HuH-7 (cell line): ENCODE measurements at regions not wholly inside any gene's neighbourhood (a gene's known extent, or its start where the extent isn't known, plus 50 kb on each side); places are given as distances from the start of the nearest gene placed in this dataset.
A peak's percentile ranks its signal among the peaks of the same experiment; 100 is the strongest.
"Not testable (repeated sequence)": the region's sequence is repeated elsewhere in the genome, so short reads cannot be mapped to it uniquely, and the experiment has no call there.

Experiments
- DNase-seq: peaks from one replicate; pipeline ENCODE4 v3.0.0; 2011; ENCODE audit warnings: low spot score

- DNase-seq: not testable (repeated sequence)
These were observed 1996.0 kb downstream of the PCDH7 start for GRCh38 chr4:32716090-32716620.

GRCh38 chr4:32735856-32736590, 2015.9 kb downstream of the PCDH7 start:
- no peak for DNase-seq

- no peak for DNase-seq
These were observed 2024.0 kb downstream of the PCDH7 start for GRCh38 chr4:32744211-32744610.

- DNase-seq: no peak
These were observed 2025.2 kb downstream of the PCDH7 start for GRCh38 chr4:32745351-32745750.

- DNase-seq: no peak
These were observed 2027.9 kb downstream of the PCDH7 start for GRCh38 chr4:32748061-32748460.

- peak; percentile 37 for DNase-seq
These were observed 2028.3 kb downstream of the PCDH7 start for GRCh38 chr4:32748498-32748897.

- no peak for DNase-seq
These were observed 2032.8 kb downstream of the PCDH7 start for GRCh38 chr4:32752962-32753361.

- DNase-seq: peak; percentile 10
These were observed 2048.7 kb downstream of the PCDH7 start for GRCh38 chr4:32768664-32769389.

- DNase-seq: no peak
These were observed 2051.3 kb downstream of the PCDH7 start for GRCh38 chr4:32771491-32771890.

GRCh38 chr4:32775049-32775448, 2054.9 kb downstream of the PCDH7 start:
- peak; percentile 16 for DNase-seq

GRCh38 chr4:32776435-32777203, 2056.4 kb downstream of the PCDH7 start:
- DNase-seq: no peak

GRCh38 chr4:32778025-32778424, 2057.9 kb downstream of the PCDH7 start:
- no peak for DNase-seq

GRCh38 chr4:32778938-32779337, 2058.8 kb downstream of the PCDH7 start:
- no peak for DNase-seq

GRCh38 chr4:32789026-32789608, 2068.9 kb downstream of the PCDH7 start:
- no peak for DNase-seq

- no peak for DNase-seq
These were observed 2070.6 kb downstream of the PCDH7 start for GRCh38 chr4:32790803-32791202.

- DNase-seq: no peak
These were observed 2078.4 kb downstream of the PCDH7 start for GRCh38 chr4:32798471-32799159.

- no peak for DNase-seq
These were observed 2104.2 kb downstream of the PCDH7 start for GRCh38 chr4:32824336-32824735.

GRCh38 chr4:32826169-32826568, 2106.0 kb downstream of the PCDH7 start:
- no peak for DNase-seq

- DNase-seq: no peak
These were observed 2110.0 kb downstream of the PCDH7 start for GRCh38 chr4:32830160-32830559.

- DNase-seq: no peak
These were observed 2110.9 kb downstream of the PCDH7 start for GRCh38 chr4:32831104-32831503.

- DNase-seq: no peak
These were observed 2120.5 kb downstream of the PCDH7 start for GRCh38 chr4:32840461-32841189.
